RWPE2 (cell line): ENCODE measurements at regions not wholly inside any gene's neighbourhood (a gene's known extent, or its start where the extent isn't known, plus 50 kb on each side); places are given as distances from the start of the nearest gene placed in this dataset.

Experiments
- ATAC-seq: fragments of 200-7000 bp; cut with Tn5 transposase; 3 replicates; pipeline ENCODE4 v1.9.1; 2021; ENCODE audit warnings: low read depth
- DNase-seq: peaks from one replicate; pipeline ENCODE4 v3.0.0-alpha.2; 2020; ENCODE audit warnings: low spot score
- H3K27ac ChIP-seq: fragments of 450-650 bp; 2 replicates; pipeline ENCODE4 v1.5.1; 2017; ENCODE audit warnings: mild to moderate bottlenecking; ENCODE audit not compliant: poor library complexity, severe bottlenecking
- H3K27me3 ChIP-seq: fragments of 250-450 bp; sonication (Bioruptor Pico); 2 replicates; pipeline ENCODE4 v1.5.1; 2021; ENCODE audit warnings: mild to moderate bottlenecking, moderate library complexity; ENCODE audit not compliant: insufficient read depth, poor library complexity, severe bottlenecking
- H3K36me3 ChIP-seq: fragments of 250-450 bp; sonication (Bioruptor Pico); 2 replicates; pipeline ENCODE4 v1.5.1; 2020; ENCODE audit warnings: low read depth, mild to moderate bottlenecking, moderate library complexity
- H3K4me1 ChIP-seq: fragments of 250-450 bp; sonication (Bioruptor Pico); 2 replicates; pipeline ENCODE4 v1.5.1; 2021; ENCODE audit warnings: mild to moderate bottlenecking, moderate library complexity; ENCODE audit not compliant: insufficient read depth, poor library complexity, severe bottlenecking
- H3K4me3 ChIP-seq: fragments of 250-450 bp; sonication (Bioruptor Pico); 2 replicates; pipeline ENCODE4 v1.5.1; 2021; ENCODE audit warnings: mild to moderate bottlenecking, moderate library complexity; ENCODE audit not compliant: severe bottlenecking
- H3K9me3 ChIP-seq: fragments of 250-450 bp; sonication (Bioruptor Pico); 2 replicates; pipeline ENCODE4 v1.5.1; 2021; ENCODE audit warnings: mild to moderate bottlenecking, moderate library complexity; ENCODE audit not compliant: severe bottlenecking
- CTCF ChIP-seq: fragments of 450-650 bp; IDR thresholded peaks from one replicate; pipeline ENCODE4 v1.5.1; 2017; ENCODE audit warnings: mild to moderate bottlenecking, moderate library complexity; ENCODE audit not compliant: poor library complexity, severe bottlenecking

GRCh38 chr3:25173606-25174005, 254.5 kb upstream of the RARB start:
- ATAC-seq = no peak
- no peak for TF ChIP-seq CTCF

GRCh38 chr3:25174251-25174650, 253.8 kb upstream of the RARB start:
- no peak for DNase-seq
- no peak for ATAC-seq
- Histone ChIP-seq H3K4me3 (no peak overlapping the region), H3K36me3 (no peaks in the 10 kb centered on the region), H3K4me1 (no peaks in the 10 kb centered on the region), H3K27ac (no peak overlapping the region), H3K9me3 (no peaks in the 10 kb centered on the region), H3K27me3 (peaks cover 3% of the 10 kb centered on the region)
- TF ChIP-seq CTCF = no peak

More at GRCh38 chr3:25173606-25174005, 254.5 kb upstream of the RARB start:
- H3K4me1 ChIP-seq = no peaks in the 10 kb centered on the region
- no peak overlapping the region for H3K27ac ChIP-seq
- H3K4me3 ChIP-seq = no peak overlapping the region
- DNase-seq = no peak
- peaks cover 3% of the 10 kb centered on the region for H3K27me3 ChIP-seq
- no peaks in the 10 kb centered on the region for H3K9me3 ChIP-seq
- H3K36me3 ChIP-seq = no peaks in the 10 kb centered on the region

- Histone ChIP-seq H3K27me3 (peaks cover 3% of the 10 kb centered on the region), H3K9me3 (no peaks in the 10 kb centered on the region), H3K4me3 (no peak overlapping the region), H3K4me1 (no peaks in the 10 kb centered on the region), H3K36me3 (no peaks in the 10 kb centered on the region), H3K27ac (no peak overlapping the region)
- TF ChIP-seq CTCF = no peak
- no peak for DNase-seq
- no peak for ATAC-seq
Observed at GRCh38 chr3:25177041-25177440, 251.0 kb upstream of the RARB start.

- no peak overlapping the region for H3K4me3 ChIP-seq
- H3K27ac ChIP-seq = no peak overlapping the region
- no peaks in the 10 kb centered on the region for H3K4me1 ChIP-seq
- no peak for DNase-seq
- H3K36me3 ChIP-seq = no peaks in the 10 kb centered on the region
- no peaks in the 10 kb centered on the region for H3K9me3 ChIP-seq
- ATAC-seq = no peak
- H3K27me3 ChIP-seq = peaks cover 3% of the 10 kb centered on the region
- TF ChIP-seq CTCF = no peak
Observed at GRCh38 chr3:25178672-25179071, 249.4 kb upstream of the RARB start.

GRCh38 chr3:25181096-25181495, 247.0 kb upstream of the RARB start:
- ATAC-seq (no peak), DNase-seq (no peak)
- Histone ChIP-seq H3K4me1 (no peaks in the 10 kb centered on the region), H3K27me3 (peaks cover 3% of the 10 kb centered on the region), H3K27ac (no peak overlapping the region), H3K4me3 (no peak overlapping the region), H3K9me3 (no peaks in the 10 kb centered on the region), H3K36me3 (no peaks in the 10 kb centered on the region)
- TF ChIP-seq CTCF = no peak
